ENCODE measurements at regions not wholly inside any gene's neighbourhood (a gene's known extent, or its start where the extent isn't known, plus 50 kb on each side); places are given as distances from the start of the nearest gene placed in this dataset.
"Not testable (repeated sequence)": the region's sequence is repeated elsewhere in the genome, so short reads cannot be mapped to it uniquely, and the experiment has no call there.

DNA sequence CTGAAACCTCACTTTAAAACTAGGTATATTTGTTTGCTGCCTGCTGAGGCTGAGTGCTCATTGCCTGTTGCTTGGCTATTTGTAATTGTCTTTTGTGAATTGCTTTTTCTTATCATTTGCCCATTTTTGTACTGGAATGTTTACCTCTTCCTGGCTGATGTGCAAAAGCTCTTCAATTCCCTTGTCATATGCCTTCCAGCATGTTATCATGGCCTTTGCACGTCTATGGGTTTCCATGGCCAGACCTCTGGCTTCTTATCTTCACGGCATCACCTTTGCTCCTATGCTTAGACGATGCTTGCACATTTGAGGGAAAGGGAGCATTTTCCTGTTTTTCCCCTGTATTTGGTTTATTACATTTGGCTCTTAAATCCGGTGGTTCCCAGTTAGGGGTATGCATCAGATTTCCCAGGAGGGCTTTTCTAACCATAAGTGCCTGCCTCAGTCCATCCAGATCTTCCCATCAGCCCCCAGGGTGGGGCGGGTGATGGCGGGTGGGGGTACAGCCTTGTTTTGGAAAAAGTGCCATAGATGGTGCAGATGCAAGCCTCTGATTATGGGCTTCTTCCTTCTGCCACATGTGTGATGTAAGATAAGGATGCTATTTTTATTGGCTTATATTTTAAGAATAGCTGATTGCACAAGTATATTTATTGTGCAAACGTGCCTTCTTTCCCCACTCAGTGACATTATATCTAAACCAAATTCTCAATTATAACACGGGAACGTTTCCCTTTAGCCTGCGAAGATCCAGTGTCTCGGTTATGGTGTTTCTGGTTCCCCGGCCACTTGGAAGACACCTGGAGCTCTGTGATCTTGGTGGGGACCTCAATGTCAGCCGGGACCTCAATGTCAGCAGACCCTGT, 70.6 kb upstream of the SEPTIN5 start:
- DNase-seq, result no peak

GRCh38 chr22:19644314-19645223, 69.7 kb upstream of the SEPTIN5 start:
- no peak for DNase-seq

- DNase-seq, result no peak
These were observed 68.9 kb upstream of the SEPTIN5 start for GRCh38 chr22:19645391-19645790.

DNA sequence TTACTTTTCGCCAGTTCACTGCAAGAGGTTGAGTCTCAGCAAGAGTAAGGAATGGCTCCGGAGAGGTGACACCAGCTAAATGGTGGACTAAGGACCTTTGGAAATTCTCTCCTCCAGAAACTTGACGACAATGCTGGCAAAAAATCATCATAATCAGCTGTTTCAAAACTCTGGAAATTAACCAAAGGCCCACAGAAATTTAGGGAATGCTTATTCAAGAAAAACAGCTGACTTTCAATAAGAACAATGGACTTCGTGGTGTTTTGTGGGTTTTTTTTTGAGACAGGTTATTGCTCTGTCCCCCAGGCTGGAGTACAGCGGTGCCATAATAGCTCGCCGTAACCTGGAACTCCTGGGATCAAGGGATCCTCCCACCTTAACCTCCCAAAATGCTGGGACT, 68.4 kb upstream of the SEPTIN5 start:
- no peak for DNase-seq

- DNase-seq, result no peak
These were observed 67.9 kb upstream of the SEPTIN5 start for GRCh38 chr22:19646383-19646782.

- DNase-seq, result no peak
These were observed 65.8 kb upstream of the SEPTIN5 start for GRCh38 chr22:19648419-19648929.

GRCh38 chr22:19652316-19652715, 62.0 kb upstream of the SEPTIN5 start:
- DNase-seq, result no peak

GRCh38 chr22:19654338-19654987, 59.8 kb upstream of the SEPTIN5 start:
- no peak for DNase-seq

DNA sequence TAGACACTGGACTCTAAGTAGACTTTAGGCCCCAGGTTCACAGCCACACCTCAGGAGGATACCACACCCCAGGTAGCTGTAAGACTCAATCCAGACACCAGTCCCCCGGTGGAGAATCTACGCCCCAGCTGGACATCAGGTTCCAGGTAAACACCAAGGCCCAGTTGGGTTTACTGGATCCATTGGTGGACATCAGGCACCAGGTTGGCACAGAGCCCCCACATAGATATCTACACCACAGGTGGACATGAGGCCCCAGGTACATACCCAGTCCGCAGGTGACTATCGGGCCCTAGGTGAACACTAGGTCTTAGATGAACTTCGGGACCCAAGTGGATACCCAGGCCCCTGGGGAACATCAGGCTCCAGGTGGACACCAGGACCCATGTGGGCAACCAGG, 58.9 kb upstream of the SEPTIN5 start:
- no peak for DNase-seq

DNA sequence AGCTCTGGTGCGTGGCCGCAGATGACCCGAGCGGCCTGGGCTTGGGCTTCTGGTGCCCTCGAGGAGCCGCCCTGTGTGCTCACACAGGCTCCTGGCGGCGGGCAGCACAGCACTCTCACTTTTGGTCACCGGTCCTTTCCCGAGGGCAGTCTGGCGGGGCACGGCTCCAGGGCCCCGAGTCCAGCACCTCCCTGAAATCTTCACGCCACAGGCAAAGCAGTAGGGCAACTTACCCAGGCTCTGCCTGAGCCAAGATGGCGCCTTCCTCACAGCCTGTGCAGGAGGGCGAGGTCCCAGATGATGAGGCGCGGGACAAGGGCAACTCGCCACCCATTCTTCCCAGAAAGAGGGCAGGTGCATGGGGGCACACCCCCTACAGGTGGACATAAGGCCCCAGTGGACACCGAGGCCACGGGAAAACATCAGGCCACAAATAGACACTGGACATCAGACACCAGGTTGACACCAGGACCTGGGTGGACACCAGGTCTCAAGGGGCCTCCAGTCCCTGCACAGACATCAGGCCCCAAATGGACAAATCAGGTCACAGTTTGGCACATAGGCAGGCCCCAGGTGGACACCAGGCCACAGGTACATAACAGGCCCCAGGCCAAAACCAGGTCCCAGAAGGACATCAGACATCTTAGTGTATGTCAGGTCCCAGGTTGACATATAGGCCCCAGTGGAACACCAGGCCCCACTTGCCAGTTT, 57.6 kb upstream of the SEPTIN5 start:
- DNase-seq, result no peak

DNA sequence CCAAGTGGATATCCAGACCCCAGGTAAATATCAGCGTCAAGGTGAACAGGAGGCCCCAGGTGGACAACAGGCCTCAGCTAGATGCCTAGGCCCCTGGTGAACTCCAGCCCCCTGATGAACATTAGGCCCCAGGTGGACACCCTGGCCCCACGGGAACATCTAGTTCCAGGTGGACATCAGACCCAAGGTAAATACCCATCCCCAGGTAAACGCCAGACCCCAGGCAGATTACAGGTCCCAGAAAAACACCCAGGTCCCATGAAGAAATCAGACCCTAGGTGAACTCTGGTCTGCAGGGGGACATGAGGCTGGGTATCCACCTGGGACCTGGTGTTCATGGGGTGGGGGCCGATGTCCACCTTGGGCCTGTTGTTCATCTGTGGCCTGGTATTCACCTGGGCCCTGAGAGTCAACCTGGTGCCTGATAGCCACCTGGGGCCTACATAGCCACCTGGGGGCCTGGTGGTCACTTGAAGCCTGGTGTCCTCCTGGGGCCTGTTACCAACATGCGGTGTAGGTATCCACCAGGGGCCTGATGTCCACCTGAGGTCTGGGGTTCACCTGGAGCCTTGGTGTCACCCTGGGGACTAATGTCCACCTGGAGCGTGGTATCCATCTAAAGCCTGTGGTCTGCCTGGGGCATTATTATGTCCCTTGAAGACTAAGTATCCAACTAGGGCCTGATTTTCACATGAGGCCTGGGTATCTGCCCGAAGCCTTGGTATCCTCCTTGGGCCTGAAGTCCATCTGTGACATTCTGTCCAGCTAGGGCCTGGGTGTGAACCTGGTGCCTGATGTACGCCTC, 56.8 kb upstream of the SEPTIN5 start:
- no peak for DNase-seq

- no peak for DNase-seq
These were observed 56.0 kb upstream of the SEPTIN5 start for GRCh38 chr22:19658057-19658966.

- DNase-seq, result no peak
These were observed 55.1 kb upstream of the SEPTIN5 start for GRCh38 chr22:19658967-19659804.

GRCh38 chr22:19659805-19660345, 54.4 kb upstream of the SEPTIN5 start:
- no peak for DNase-seq

- DNase-seq, result not testable (repeated sequence)
These were observed 53.7 kb upstream of the SEPTIN5 start for GRCh38 chr22:19660583-19660982.

GRCh38 chr22:19661156-19661555, 53.1 kb upstream of the SEPTIN5 start:
- DNase-seq, result no peak

DNA sequence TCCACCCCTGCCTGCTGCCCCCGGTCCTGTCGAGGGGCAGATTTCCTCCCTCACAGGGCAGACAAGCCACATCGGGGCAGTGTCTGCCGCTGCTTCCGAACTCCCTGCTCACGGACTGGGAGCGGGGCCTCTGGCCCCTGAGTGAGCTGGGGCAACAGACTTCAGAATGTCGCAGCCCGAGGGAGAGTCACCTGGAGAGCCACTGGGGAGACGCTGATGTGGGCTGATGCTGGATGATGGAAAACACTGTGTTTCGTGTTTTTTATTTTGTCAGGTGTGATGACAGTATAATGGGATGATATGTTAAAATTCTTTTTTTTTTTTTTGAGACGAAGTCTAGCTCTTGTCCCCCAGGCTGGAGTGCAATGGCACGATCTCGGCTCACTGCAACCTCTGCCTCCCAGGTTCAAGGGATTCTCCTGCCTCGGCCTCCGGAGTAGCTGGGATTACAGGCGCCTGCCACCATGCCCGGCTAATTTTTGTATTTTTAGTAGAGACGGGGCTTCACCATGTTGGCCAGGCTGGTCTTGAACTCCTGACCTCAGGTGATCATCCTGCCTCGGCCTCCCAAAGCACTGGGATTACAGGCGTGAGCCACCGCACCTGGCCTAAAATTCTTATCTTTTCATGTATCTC, 52.1 kb upstream of the SEPTIN5 start:
- DNase-seq, result not testable (repeated sequence)

DNA sequence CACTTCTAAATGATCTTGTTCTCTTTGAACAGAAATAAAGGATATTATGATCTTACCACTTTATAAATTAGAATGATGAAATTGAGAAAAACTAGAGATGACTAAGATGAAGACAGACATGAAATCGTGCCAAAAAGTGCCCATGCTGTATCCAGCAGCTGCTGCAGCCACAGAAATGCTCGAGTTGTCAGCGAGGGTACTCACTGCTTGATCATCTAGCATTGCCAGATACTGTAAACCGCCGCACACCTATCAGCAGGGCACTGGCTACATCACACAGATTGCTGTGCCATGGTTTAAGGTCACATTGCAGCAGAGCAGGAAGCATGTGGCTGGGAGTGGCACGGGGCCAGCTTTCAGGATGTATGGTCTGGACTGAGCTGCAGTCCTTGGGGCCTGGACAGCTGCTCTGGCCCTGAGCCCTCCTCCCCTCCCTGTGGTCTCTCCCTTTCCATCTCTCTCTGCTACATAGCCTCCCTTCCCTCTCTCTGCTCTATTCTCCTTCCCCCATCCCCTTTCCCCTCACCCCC, 51.0 kb upstream of the SEPTIN5 start:
- no peak for DNase-seq

Data from NCI-H187 (cell line).